Osteoblast (primary cell): ENCODE measurements at regions not wholly inside any gene's neighbourhood (a gene's known extent, or its start where the extent isn't known, plus 50 kb on each side); places are given as distances from the start of the nearest gene placed in this dataset.

ENCODE experiments used
- DNase-seq: peaks from one replicate; pipeline ENCODE4 v3.0.0; 2011; ENCODE audit warnings: low spot score, mixed read lengths; ENCODE audit not compliant: insufficient read length; ENCODE audit errors: missing footprints
- H2AFZ ChIP-seq: 2 replicates; pipeline ENCODE4 v1.6.0; 2011; ENCODE audit warnings: mild to moderate bottlenecking, low read length
- H3K27ac ChIP-seq: 2 replicates; pipeline ENCODE4 v1.5.1; 2011; ENCODE audit warnings: mild to moderate bottlenecking, low read depth, low read length, moderate library complexity
- H3K27me3 ChIP-seq: 2 replicates; pipeline ENCODE4 v1.6.0; 2012; ENCODE audit warnings: mild to moderate bottlenecking, control low read depth, inconsistent platforms, low read length, moderate library complexity; ENCODE audit not compliant: insufficient read depth
- H3K36me3 ChIP-seq: 2 replicates; pipeline ENCODE4 v1.5.1; 2011; ENCODE audit warnings: mild to moderate bottlenecking, low read length, control low read depth, moderate library complexity; ENCODE audit not compliant: insufficient read depth
- H3K4me1 ChIP-seq: 2 replicates; pipeline ENCODE4 v1.5.1; 2011; ENCODE audit warnings: mild to moderate bottlenecking, low read length, control low read depth, moderate library complexity; ENCODE audit not compliant: insufficient read depth
- H3K4me2 ChIP-seq: 2 replicates; pipeline ENCODE4 v1.6.0; 2011; ENCODE audit warnings: mild to moderate bottlenecking, low read length; ENCODE audit not compliant: insufficient read depth
- H3K4me3 ChIP-seq: fragments of 200-600 bp; sonication (generic); 3 replicates; pipeline ENCODE4 v1.5.1; 2012; ENCODE audit warnings: mild to moderate bottlenecking, low read length, inconsistent platforms; ENCODE audit not compliant: insufficient read depth
- H3K79me2 ChIP-seq: 2 replicates; pipeline ENCODE4 v1.6.0; 2012; ENCODE audit warnings: mild to moderate bottlenecking, low read length, control low read depth, inconsistent platforms; ENCODE audit not compliant: insufficient read depth
- H3K9me3 ChIP-seq: 2 replicates; pipeline ENCODE4 v1.5.1; 2011; ENCODE audit warnings: low read depth, low read length, control low read depth
- H4K20me1 ChIP-seq: 2 replicates; pipeline ENCODE4 v1.6.0; 2012; ENCODE audit warnings: mild to moderate bottlenecking, low read length, control low read depth; ENCODE audit not compliant: insufficient read depth
- CTCF ChIP-seq: IDR thresholded peaks from 2 replicates; pipeline ENCODE4 v1.5.1; 2011; ENCODE audit warnings: mild to moderate bottlenecking, low read depth, low read length, moderate library complexity; ENCODE audit errors: extremely low read depth

- Histone ChIP-seq H3K4me1 (no peaks in the 10 kb centered on the region), H3K4me2 (no peak overlapping the region), H3K36me3 (no peaks in the 10 kb centered on the region), H4K20me1 (no peaks in the 10 kb centered on the region), H3K27ac (no peak overlapping the region), H3K79me2 (no peaks in the 10 kb centered on the region), H3K27me3 (no peaks in the 10 kb centered on the region), H3K9me3 (peaks cover 3% of the 10 kb centered on the region), H3K4me3 (no peak overlapping the region), H2AFZ (no peak overlapping the region)
- no peak for DNase-seq
- TF ChIP-seq CTCF = no peak
Observed at GRCh38 chr6:93749930-93750329, 330.6 kb upstream of the EPHA7 start.

- H3K4me1 ChIP-seq = no peaks in the 10 kb centered on the region
- no peaks in the 10 kb centered on the region for H3K27me3 ChIP-seq
- no peaks in the 10 kb centered on the region for H3K79me2 ChIP-seq
- no peak overlapping the region for H3K27ac ChIP-seq
- H3K36me3 ChIP-seq = no peaks in the 10 kb centered on the region
- H3K4me3 ChIP-seq = no peak overlapping the region
- peaks cover 3% of the 10 kb centered on the region for H3K9me3 ChIP-seq
- no peak overlapping the region for H3K4me2 ChIP-seq
- no peaks in the 10 kb centered on the region for H4K20me1 ChIP-seq
- TF ChIP-seq CTCF = no peak
- DNase-seq = no peak
- no peak overlapping the region for H2AFZ ChIP-seq
Observed at GRCh38 chr6:93749191-93749590, 329.8 kb upstream of the EPHA7 start.

GRCh38 chr6:93746892-93747291, 327.5 kb upstream of the EPHA7 start:
- no peak for DNase-seq
- Histone ChIP-seq H3K9me3 (peaks cover 3% of the 10 kb centered on the region), H3K4me2 (no peak overlapping the region), H3K36me3 (no peaks in the 10 kb centered on the region), H3K79me2 (no peaks in the 10 kb centered on the region), H3K27me3 (no peaks in the 10 kb centered on the region), H3K4me3 (no peak overlapping the region), H3K27ac (no peak overlapping the region), H3K4me1 (no peaks in the 10 kb centered on the region), H4K20me1 (no peaks in the 10 kb centered on the region), H2AFZ (no peak overlapping the region)
- no peak for TF ChIP-seq CTCF

GRCh38 chr6:93745306-93745705, 325.9 kb upstream of the EPHA7 start:
- DNase-seq = no peak
- H3K4me2 ChIP-seq = no peak overlapping the region

More at GRCh38 chr6:93745306-93745705, 325.9 kb upstream of the EPHA7 start:
- Histone ChIP-seq H4K20me1 (no peaks in the 10 kb centered on the region), H3K27me3 (no peaks in the 10 kb centered on the region), H3K9me3 (peaks cover 3% of the 10 kb centered on the region), H3K79me2 (no peaks in the 10 kb centered on the region), H3K4me3 (no peak overlapping the region), H3K36me3 (no peaks in the 10 kb centered on the region), H3K4me1 (no peaks in the 10 kb centered on the region), H3K27ac (no peak overlapping the region), H2AFZ (no peak overlapping the region)
- no peak for TF ChIP-seq CTCF
